Karpas-422 (cell line): ENCODE measurements at regions not wholly inside any gene's neighbourhood (a gene's known extent, or its start where the extent isn't known, plus 50 kb on each side); places are given as distances from the start of the nearest gene placed in this dataset.
"Not testable (repeated sequence)": the region's sequence is repeated elsewhere in the genome, so short reads cannot be mapped to it uniquely, and the experiment has no call there.

Experiments used
- DNase-seq: peaks from one replicate; pipeline ENCODE4 v3.0.0-alpha.2; 2015
- H2AFZ ChIP-seq: fragments of 200-600 bp; sonication (generic); 2 replicates; pipeline ENCODE4 v1.6.1; 2014; ENCODE audit warnings: antibody characterized with exemption, low read length, mixed read lengths
- H3K27ac ChIP-seq: fragments of 200-600 bp; sonication (generic); 2 replicates; pipeline ENCODE4 v1.5.1; 2014; ENCODE audit warnings: mild to moderate bottlenecking, low read length, moderate library complexity
- H3K27me3 ChIP-seq: fragments of 200-600 bp; sonication (generic); 2 replicates; pipeline ENCODE4 v1.6.1; 2014; ENCODE audit warnings: low read length, mixed read lengths
- H3K36me3 ChIP-seq: fragments of 200-600 bp; sonication (generic); 2 replicates; pipeline ENCODE4 v1.6.1; 2014; ENCODE audit warnings: low read length, mixed read lengths; ENCODE audit not compliant: insufficient read depth
- H3K4me1 ChIP-seq: fragments of 200-600 bp; sonication (generic); 2 replicates; pipeline ENCODE4 v1.6.1; 2014; ENCODE audit warnings: mild to moderate bottlenecking, low read length, mixed read lengths
- H3K4me2 ChIP-seq: fragments of 200-600 bp; sonication (generic); 2 replicates; pipeline ENCODE4 v1.6.1; 2014; ENCODE audit warnings: low read length, low read depth, mild to moderate bottlenecking; ENCODE audit not compliant: poor library complexity, severe bottlenecking
- H3K4me3 ChIP-seq: fragments of 200-600 bp; sonication (generic); 2 replicates; pipeline ENCODE4 v1.5.1; 2014; ENCODE audit warnings: mild to moderate bottlenecking, antibody characterized with exemption, low read length, mixed read lengths
- H3K79me2 ChIP-seq: fragments of 200-600 bp; sonication (generic); 2 replicates; pipeline ENCODE4 v1.6.1; 2014; ENCODE audit warnings: mild to moderate bottlenecking, low read length, mixed read lengths
- H3K9ac ChIP-seq: fragments of 200-600 bp; sonication (generic); 2 replicates; pipeline ENCODE4 v1.6.0; 2014; ENCODE audit warnings: low read length
- H3K9me2 ChIP-seq: fragments of 200-600 bp; sonication (generic), shearing (Covaris generic); replicated peaks from 2 replicates; pipeline ENCODE4 v1.6.0; 2014; ENCODE audit warnings: mild to moderate bottlenecking, low read length, moderate library complexity; ENCODE audit not compliant: insufficient read depth
- H3K9me3 ChIP-seq: fragments of 300-700, 200-600 bp; sonication (generic); 2 replicates; pipeline ENCODE4 v1.6.1; 2014; ENCODE audit warnings: low read length, mixed read lengths
- H4K20me1 ChIP-seq: fragments of 200-600 bp; sonication (generic); 2 replicates; pipeline ENCODE4 v1.6.1; 2014; ENCODE audit warnings: mild to moderate bottlenecking, antibody characterized with exemption, low read length, low read depth; ENCODE audit not compliant: insufficient read depth

GRCh38 chr2:242063850-242064249, 194.3 kb downstream of the RTP5 start:
- Histone ChIP-seq H3K9me3 (no peaks in the 10 kb centered on the region), H3K27me3 (no peaks in the 10 kb centered on the region), H3K4me3 (no peak overlapping the region), H3K36me3 (no peaks in the 10 kb centered on the region), H3K9ac (no peak overlapping the region), H3K79me2 (no peaks in the 10 kb centered on the region), H2AFZ (no peak overlapping the region), H3K27ac (no peak overlapping the region), H3K9me2 (no peaks in the 10 kb centered on the region), H3K4me1 (peaks cover 9% of the 10 kb centered on the region), H4K20me1 (no peaks in the 10 kb centered on the region), H3K4me2 (no peak overlapping the region)
- DNase-seq = no peak

- H3K27me3 ChIP-seq = no peaks in the 10 kb centered on the region
- no peaks in the 10 kb centered on the region for H3K79me2 ChIP-seq
- H3K4me3 ChIP-seq = no peak overlapping the region
- no peak overlapping the region for H3K27ac ChIP-seq
- H4K20me1 ChIP-seq = no peaks in the 10 kb centered on the region
- no peak overlapping the region for H3K4me2 ChIP-seq
- peaks cover 9% of the 10 kb centered on the region for H3K4me1 ChIP-seq
- no peaks in the 10 kb centered on the region for H3K9me2 ChIP-seq
- no peaks in the 10 kb centered on the region for H3K36me3 ChIP-seq
- no peak for DNase-seq
- H3K9ac ChIP-seq = no peak overlapping the region
- no peaks in the 10 kb centered on the region for H3K9me3 ChIP-seq
- no peak overlapping the region for H2AFZ ChIP-seq
Measured at GRCh38 chr2:242064364-242065250, 195.1 kb downstream of the RTP5 start.

- H3K79me2 ChIP-seq = no peaks in the 10 kb centered on the region
- no peak overlapping the region for H2AFZ ChIP-seq
- H4K20me1 ChIP-seq = no peaks in the 10 kb centered on the region
- H3K9me2 ChIP-seq = no peaks in the 10 kb centered on the region
- no peak for DNase-seq
- H3K4me3 ChIP-seq = no peak overlapping the region
- H3K27ac ChIP-seq = no peak overlapping the region
- H3K4me1 ChIP-seq = peaks cover 6% of the 10 kb centered on the region
- H3K4me2 ChIP-seq = no peak overlapping the region
- no peaks in the 10 kb centered on the region for H3K36me3 ChIP-seq
- no peaks in the 10 kb centered on the region for H3K9me3 ChIP-seq
- no peak overlapping the region for H3K9ac ChIP-seq
- H3K27me3 ChIP-seq = no peaks in the 10 kb centered on the region
Measured at GRCh38 chr2:242065426-242065825, 195.9 kb downstream of the RTP5 start.

- Histone ChIP-seq H3K36me3 (no peaks in the 10 kb centered on the region), H3K4me2 (no peak overlapping the region), H3K9ac (no peak overlapping the region), H3K4me3 (no peak overlapping the region), H3K79me2 (no peaks in the 10 kb centered on the region), H4K20me1 (no peaks in the 10 kb centered on the region), H3K27me3 (no peaks in the 10 kb centered on the region), H3K27ac (no peak overlapping the region), H3K9me3 (no peaks in the 10 kb centered on the region), H3K4me1 (no peaks in the 10 kb centered on the region), H2AFZ (no peak overlapping the region), H3K9me2 (no peaks in the 10 kb centered on the region)
- DNase-seq = no peak
Measured at GRCh38 chr2:242069018-242069417, 199.5 kb downstream of the RTP5 start.

GRCh38 chr2:242069938-242070395, 200.4 kb downstream of the RTP5 start:
- H3K9ac ChIP-seq, H3K27ac ChIP-seq, H3K27me3 ChIP-seq, H3K36me3 ChIP-seq, H3K9me2 ChIP-seq, H3K4me1 ChIP-seq, DNase-seq, H3K4me3 ChIP-seq, H2AFZ ChIP-seq, H3K9me3 ChIP-seq, H3K79me2 ChIP-seq, H4K20me1 ChIP-seq, H3K4me2 ChIP-seq: not testable (repeated sequence)

- not testable (repeated sequence) for H2AFZ ChIP-seq, H3K36me3 ChIP-seq, H3K27me3 ChIP-seq, H3K4me3 ChIP-seq, H3K9me3 ChIP-seq, H3K79me2 ChIP-seq, H3K4me2 ChIP-seq, H3K9ac ChIP-seq, H4K20me1 ChIP-seq, H3K27ac ChIP-seq, DNase-seq, H3K4me1 ChIP-seq, H3K9me2 ChIP-seq
Measured at GRCh38 chr2:242070726-242071125, 201.2 kb downstream of the RTP5 start.

- H3K4me1 ChIP-seq, H3K36me3 ChIP-seq, H4K20me1 ChIP-seq, H3K79me2 ChIP-seq, H3K27ac ChIP-seq, H3K9me3 ChIP-seq, H3K27me3 ChIP-seq, H3K4me3 ChIP-seq, H3K9ac ChIP-seq, H3K9me2 ChIP-seq, H2AFZ ChIP-seq, H3K4me2 ChIP-seq, DNase-seq: not testable (repeated sequence)
Measured at GRCh38 chr2:242071377-242071776, 201.8 kb downstream of the RTP5 start.

GRCh38 chr2:242071936-242072335, 202.4 kb downstream of the RTP5 start:
- not testable (repeated sequence) for H3K79me2 ChIP-seq, H3K9me3 ChIP-seq, H3K36me3 ChIP-seq, H3K4me1 ChIP-seq, H3K27ac ChIP-seq, DNase-seq, H3K4me3 ChIP-seq, H4K20me1 ChIP-seq, H3K4me2 ChIP-seq, H2AFZ ChIP-seq, H3K9me2 ChIP-seq, H3K27me3 ChIP-seq, H3K9ac ChIP-seq
